ENCODE measurements at regions not wholly inside any gene's neighbourhood (a gene's known extent, or its start where the extent isn't known, plus 50 kb on each side); places are given as distances from the start of the nearest gene placed in this dataset.

- DNase-seq, result no peak
These were observed 154.9 kb upstream of the ARHGAP28 start for GRCh38 chr18:6574631-6575030.

DNA sequence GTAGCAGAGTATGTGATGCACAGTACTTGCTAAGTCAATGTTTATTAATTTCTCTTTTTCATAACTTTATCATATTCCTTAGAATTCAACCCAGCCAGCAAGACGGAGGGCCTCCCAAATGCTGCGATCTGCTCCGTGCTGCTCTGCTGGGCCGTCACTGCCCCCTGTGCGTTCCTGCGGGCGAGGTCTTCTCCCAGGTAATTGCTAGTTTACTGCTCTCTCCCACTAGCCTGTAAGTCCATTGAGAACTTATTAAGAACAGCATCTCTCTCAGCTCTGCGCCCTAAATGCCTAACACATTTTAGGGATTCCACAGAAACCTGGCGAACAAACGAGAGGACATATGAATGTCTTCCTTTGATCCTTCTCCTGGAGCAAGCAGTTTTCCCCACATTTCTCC is 153.6 kb upstream of the ARHGAP28 start:
- DNase-seq, result no peak

DNA sequence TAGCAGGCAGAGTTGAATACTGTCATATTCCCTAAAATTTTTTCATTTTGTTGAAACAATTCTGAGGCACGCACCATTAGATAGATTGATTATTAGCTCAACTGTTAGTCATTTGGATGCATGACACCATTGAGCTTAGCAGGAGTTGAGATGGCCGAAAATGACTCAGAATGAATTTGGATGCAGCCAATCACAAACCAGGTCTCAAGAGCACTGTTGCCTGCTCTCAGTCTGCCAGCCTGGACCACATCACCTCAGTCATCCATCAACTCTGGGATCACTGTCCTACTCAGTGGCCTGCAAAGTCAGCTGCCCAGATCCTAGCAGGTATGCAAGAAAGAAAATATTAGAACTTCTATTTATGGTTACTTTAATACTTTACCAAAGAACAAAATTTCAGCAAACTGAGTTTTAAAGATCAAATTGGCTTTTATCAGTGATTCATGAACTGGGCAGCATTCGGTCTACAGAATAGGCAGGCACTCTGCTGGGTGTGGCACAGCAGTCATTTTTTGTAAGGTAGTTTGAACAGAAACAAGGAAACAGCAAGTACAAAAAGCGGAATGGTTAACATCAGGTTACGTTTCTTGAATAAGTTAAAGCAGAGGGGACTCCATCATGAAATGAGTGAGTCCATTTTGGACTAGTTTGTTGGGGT is 152.7 kb upstream of the ARHGAP28 start:
- DNase-seq, result no peak

DNA sequence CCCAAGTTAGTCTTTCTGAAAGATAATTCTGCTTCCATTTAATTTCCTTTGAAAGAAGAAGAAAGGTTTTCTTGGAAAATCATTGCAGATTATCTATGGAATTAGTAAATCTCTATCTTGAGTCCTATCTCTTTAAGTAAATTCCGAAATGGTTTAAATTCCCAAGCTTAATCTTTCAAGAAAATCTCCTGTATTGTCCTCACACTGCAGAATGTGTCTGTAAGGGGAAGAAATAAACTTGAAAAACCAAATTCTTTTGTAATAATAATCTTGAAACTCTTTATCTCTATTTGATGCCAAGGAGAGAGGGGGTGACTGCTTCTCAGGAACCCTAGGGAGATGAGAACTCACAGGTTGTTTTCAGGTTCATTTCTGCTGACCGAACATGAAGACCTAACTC is 150.8 kb upstream of the ARHGAP28 start:
- no peak for DNase-seq

GRCh38 chr18:6579486-6579885 is 150.0 kb upstream of the ARHGAP28 start:
- no peak for DNase-seq

GRCh38 chr18:6580401-6580800 is 149.1 kb upstream of the ARHGAP28 start:
- DNase-seq, result no peak

GRCh38 chr18:6589923-6590322 is 139.6 kb upstream of the ARHGAP28 start:
- DNase-seq, result no peak

GRCh38 chr18:6590326-6590725 is 139.2 kb upstream of the ARHGAP28 start:
- no peak for DNase-seq

DNA sequence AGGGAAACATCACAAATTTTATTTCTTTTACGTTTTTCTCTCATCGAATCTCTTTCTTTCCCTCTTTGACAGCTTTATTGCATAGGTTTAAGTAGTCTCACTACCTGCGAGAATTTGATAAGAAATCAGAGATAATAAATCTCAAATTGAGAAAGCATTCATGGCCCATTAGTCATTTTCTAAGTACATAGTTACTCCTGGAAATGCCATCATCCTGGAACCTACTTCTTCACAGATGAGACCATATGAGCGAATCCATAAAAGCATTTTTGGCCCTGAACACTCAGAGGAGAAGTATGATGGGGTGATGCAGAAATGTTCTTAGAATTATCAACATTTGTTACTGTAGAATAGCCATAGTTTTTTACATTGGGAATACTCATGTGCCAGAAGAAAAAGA is 138.0 kb upstream of the ARHGAP28 start:
- DNase-seq, result no peak

DNA sequence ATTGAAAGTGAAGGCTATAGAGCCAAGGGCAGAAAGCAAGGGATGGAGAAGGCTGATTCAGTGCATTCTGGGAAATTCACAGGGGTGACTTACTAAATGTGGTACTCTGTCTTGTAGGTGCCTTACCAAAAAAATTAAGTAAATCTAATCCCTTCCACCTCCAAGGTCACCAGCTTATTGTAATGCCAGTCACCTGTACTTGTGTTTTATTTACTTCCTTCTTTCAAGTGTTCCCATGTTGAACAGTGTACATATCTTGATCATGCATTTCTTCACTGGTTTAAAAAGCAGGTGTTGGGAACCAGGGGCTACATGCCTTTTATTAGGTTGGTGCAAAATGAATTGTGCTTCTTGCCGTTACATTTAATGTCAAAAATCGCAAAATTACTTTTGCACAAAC is 137.0 kb upstream of the ARHGAP28 start:
- DNase-seq, result no peak

- no peak for DNase-seq
These were observed 136.2 kb upstream of the ARHGAP28 start for GRCh38 chr18:6593142-6593885.

GRCh38 chr18:6595666-6596065 is 133.8 kb upstream of the ARHGAP28 start:
- DNase-seq, result no peak

GRCh38 chr18:6598657-6599056 is 130.9 kb upstream of the ARHGAP28 start:
- no peak for DNase-seq

- DNase-seq, result no peak
These were observed 128.8 kb upstream of the ARHGAP28 start for GRCh38 chr18:6600667-6601167.

DNA sequence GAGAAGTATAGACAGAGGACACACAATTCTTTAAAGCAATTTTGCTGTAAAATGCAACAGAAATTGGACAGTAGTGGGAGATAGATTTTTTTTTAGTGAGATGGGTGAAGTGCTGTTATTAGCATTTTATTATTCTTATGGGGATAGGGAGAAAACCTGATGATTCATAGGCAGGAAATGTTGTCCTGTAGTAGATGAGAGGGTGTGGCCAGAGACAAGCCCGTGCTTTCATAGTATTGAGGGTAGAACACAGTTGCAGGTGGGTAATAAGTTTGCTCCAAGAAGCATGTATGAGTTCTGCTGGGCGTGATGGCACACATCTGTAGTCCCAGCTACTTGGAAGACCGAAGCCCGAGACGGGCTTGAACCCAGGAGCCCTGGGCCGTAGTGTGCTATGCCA is 128.3 kb upstream of the ARHGAP28 start:
- no peak for DNase-seq

DNA sequence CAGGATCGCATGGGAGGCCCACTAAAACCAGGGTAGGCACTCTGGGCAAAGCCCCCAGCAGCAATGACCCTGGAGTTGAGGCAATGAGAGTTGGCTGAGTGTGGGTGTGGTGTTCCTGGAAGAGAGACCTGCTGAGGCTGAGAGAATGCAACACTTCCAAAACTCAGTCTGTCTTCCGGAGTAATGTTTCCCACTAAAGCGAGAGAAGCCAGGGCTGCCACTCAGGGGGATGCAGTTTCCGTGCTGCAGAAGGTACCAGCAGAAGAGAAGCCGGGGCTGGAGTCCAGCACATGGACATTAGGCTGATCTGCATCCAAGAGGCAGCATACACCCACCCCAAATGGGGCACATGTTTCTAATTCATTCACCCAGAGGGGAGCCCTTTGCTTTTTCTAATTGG is 127.2 kb upstream of the ARHGAP28 start:
- no peak for DNase-seq

- no peak for DNase-seq
These were observed 125.0 kb upstream of the ARHGAP28 start for GRCh38 chr18:6604573-6604941.

DNA sequence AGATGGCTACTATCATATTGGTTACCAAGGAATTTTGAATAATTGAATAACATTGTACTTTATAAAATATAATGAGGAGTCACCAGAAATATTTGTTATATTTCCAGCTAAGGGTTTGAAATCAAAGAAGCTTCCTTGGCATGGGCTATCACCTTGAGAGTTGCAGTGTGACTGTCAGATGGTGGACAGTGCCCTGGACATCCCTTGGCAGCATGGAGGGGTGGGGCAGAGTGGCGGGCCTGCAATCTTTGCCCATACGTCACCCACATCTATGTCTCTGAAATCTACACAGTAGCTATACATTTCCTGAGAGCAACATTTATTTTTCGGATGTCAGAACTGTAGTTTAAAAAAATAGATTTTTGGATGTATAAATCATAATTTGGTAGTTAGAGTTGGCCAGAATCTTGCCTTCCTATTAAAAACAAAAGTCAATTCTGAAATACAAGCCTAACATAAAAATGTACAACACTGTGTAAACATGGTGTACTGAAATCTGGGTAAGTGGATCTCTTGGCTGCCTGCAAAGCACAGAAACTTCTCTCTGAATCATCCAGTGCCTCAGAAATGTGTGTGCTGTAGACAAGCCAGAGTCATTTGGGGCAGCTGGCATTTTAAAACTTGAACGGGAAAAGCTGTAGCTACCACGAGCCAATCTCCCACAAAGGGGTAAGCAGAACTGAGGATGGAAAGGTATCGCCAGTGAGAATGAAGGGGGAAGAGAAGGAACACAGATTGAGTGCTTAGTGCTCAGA is 124.2 kb upstream of the ARHGAP28 start:
- DNase-seq, result no peak

GRCh38 chr18:6606411-6607085 is 123.0 kb upstream of the ARHGAP28 start:
- DNase-seq, result no peak

- no peak for DNase-seq
These were observed 122.2 kb upstream of the ARHGAP28 start for GRCh38 chr18:6607343-6607742.

- DNase-seq, result no peak
These were observed 119.8 kb upstream of the ARHGAP28 start for GRCh38 chr18:6609666-6610264.

- DNase-seq, result no peak
These were observed 119.0 kb upstream of the ARHGAP28 start for GRCh38 chr18:6610466-6610865.

DNA sequence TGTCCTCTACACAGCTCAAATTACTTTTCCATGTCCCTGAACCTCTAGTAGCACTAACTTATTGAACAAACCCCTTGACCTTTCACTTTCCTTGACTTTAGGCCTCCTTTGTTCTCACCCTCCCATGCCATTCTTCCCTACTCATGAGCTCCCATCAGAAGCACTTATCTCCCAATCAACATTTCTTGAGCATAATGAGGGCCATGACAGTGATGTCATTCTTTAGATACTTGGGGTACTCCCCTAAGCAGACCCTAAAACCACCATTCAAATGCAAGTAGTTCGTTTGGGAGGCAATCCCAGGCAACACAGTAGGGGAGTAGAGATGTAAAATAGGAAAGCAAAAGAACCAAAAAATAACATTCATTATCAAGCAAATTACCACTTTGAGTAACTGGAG is 115.9 kb upstream of the ARHGAP28 start:
- no peak for DNase-seq
